Ectodermal cell (in vitro differentiated cells): ENCODE measurements at regions not wholly inside any gene's neighbourhood (a gene's known extent, or its start where the extent isn't known, plus 50 kb on each side); places are given as distances from the start of the nearest gene placed in this dataset.

Experiments used
- H3K27ac ChIP-seq: 2 replicates; pipeline ENCODE4 v1.7.0; 2013; ENCODE audit warnings: mild to moderate bottlenecking, low read depth, low read length; ENCODE audit not compliant: insufficient read depth, poor library complexity, severe bottlenecking
- H3K27me3 ChIP-seq: 2 replicates; pipeline ENCODE4 v1.7.0; 2013; ENCODE audit warnings: mild to moderate bottlenecking, low read length; ENCODE audit not compliant: insufficient read depth, control insufficient read depth, poor library complexity, severe bottlenecking
- H3K36me3 ChIP-seq: one replicate; pipeline ENCODE4 v1.7.0; 2013; ENCODE audit warnings: low read length; ENCODE audit not compliant: control insufficient read depth, insufficient read depth
- H3K4me1 ChIP-seq: one replicate; pipeline ENCODE4 v1.7.0; 2013; ENCODE audit warnings: low read length; ENCODE audit not compliant: control insufficient read depth, insufficient read depth
- H3K4me3 ChIP-seq: 2 replicates; pipeline ENCODE4 v1.7.0; 2013; ENCODE audit warnings: low read depth, low read length, control low read depth; ENCODE audit not compliant: insufficient read depth
- H3K9me3 ChIP-seq: 2 replicates; pipeline ENCODE4 v1.7.0; 2013; ENCODE audit warnings: mild to moderate bottlenecking, low read length, moderate library complexity; ENCODE audit not compliant: control insufficient read depth
- WGBS, 2 experiments: methylation state at CpG; one replicate each; pipeline ENCODE4 v1.1.7; 2013; ENCODE audit warnings: missing lambda C conversion rate in 2 of 2; 5-methylcytosine and 5-hydroxymethylcytosine counted together

- no peaks in the 10 kb centered on the region for H3K27me3 ChIP-seq
- no peaks in the 10 kb centered on the region for H3K4me1 ChIP-seq
- no peaks in the 10 kb centered on the region for H3K9me3 ChIP-seq
- H3K27ac ChIP-seq, result no peak overlapping the region
- WGBS, 2 experiments, result 76 to 82% methylated on average over 3 of the region's 3 CpGs
- no peaks in the 10 kb centered on the region for H3K36me3 ChIP-seq
- H3K4me3 ChIP-seq, result no peak overlapping the region
These were observed 224.8 kb downstream of the SPRY2 start for GRCh38 chr13:80116107-80116506.

DNA sequence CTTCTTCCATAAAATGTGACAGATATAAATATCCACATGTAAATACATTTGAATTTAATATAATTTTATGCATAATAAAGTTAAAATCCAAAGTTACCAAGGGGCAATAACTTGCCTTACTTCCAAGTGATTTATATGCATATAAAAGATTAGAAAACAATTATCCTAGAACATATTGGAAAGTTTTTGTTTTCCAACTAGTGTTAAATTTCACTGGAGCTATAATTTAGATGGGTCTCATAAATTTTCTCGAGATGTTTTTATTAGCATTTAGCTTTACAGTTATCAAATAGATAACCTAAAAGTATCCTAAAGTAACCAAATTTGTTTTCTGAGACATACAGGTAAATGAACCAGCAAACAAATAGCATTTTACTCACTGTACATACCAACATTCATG is 225.3 kb downstream of the SPRY2 start:
- WGBS, 2 experiments, result no CpG with 5 or more reads among the region's 1 CpG
- no peaks in the 10 kb centered on the region for H3K9me3 ChIP-seq
- H3K27ac ChIP-seq, result no peak overlapping the region

DNA sequence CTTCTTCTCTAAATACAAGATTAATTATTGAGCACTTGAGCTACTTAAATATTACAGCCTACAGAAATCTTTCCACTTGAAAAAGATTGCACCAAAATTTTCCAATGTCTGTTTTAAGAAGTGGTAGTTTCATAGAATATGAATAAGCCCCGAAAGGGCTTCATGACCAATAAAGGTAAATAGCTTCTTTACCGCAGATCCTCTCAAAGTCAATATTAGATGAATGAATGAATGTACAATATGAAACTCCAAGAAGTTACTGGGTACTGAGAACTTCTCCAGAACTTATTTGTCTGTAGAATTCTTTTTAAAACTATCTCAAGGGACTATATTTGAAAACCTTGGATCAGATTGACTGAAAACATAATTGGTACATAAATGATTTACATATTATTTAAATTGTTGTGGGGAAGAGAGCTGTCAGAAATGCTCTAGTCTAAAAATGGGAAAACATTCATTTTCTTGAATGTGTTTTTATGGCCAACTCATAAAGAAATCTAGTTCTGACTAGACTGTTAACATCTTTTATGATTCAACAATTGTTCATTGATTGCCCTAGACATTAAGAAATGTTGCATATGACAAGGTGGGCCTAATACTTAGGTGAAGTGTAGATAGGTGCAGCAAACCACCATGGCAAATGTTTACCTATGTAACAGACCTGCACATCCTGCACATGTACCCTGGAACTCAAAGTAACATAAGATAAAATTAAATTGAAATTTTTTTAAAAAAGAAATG is 227.0 kb downstream of the SPRY2 start:
- Histone ChIP-seq H3K9me3 (no peaks in the 10 kb centered on the region), H3K4me3 (no peak overlapping the region), H3K4me1 (no peaks in the 10 kb centered on the region), H3K27me3 (no peaks in the 10 kb centered on the region), H3K36me3 (no peaks in the 10 kb centered on the region), H3K27ac (no peak overlapping the region)
- 95 to 100% methylated on average over 1 to 2 of the region's 2 CpGs for WGBS, 2 experiments

More for the DNA sequence above, 225.3 kb downstream of the SPRY2 start:
- Histone ChIP-seq H3K4me1 (no peaks in the 10 kb centered on the region), H3K36me3 (no peaks in the 10 kb centered on the region), H3K4me3 (no peak overlapping the region), H3K27me3 (no peaks in the 10 kb centered on the region)

GRCh38 chr13:80109303-80109702 is 231.6 kb downstream of the SPRY2 start:
- H3K4me3 ChIP-seq, result no peak overlapping the region
- H3K9me3 ChIP-seq, result no peaks in the 10 kb centered on the region
- WGBS, 2 experiments, result 76 to 87% methylated on average over 3 of the region's 3 CpGs
- no peaks in the 10 kb centered on the region for H3K36me3 ChIP-seq
- H3K4me1 ChIP-seq, result no peaks in the 10 kb centered on the region
- H3K27me3 ChIP-seq, result no peaks in the 10 kb centered on the region
- H3K27ac ChIP-seq, result no peak overlapping the region

- H3K4me3 ChIP-seq, result no peak overlapping the region
- no peaks in the 10 kb centered on the region for H3K9me3 ChIP-seq
- H3K4me1 ChIP-seq, result no peaks in the 10 kb centered on the region
- WGBS, 2 experiments, result 97 to 100% methylated on average over 2 of the region's 2 CpGs
- no peak overlapping the region for H3K27ac ChIP-seq
- H3K27me3 ChIP-seq, result no peaks in the 10 kb centered on the region
- H3K36me3 ChIP-seq, result no peaks in the 10 kb centered on the region
These were observed 235.6 kb downstream of the SPRY2 start for GRCh38 chr13:80105350-80105749.

GRCh38 chr13:80101040-80101439 is 239.9 kb downstream of the SPRY2 start:
- WGBS, 2 experiments, result 94 to 98% methylated on average over 3 of the region's 3 CpGs
- Histone ChIP-seq H3K36me3 (no peaks in the 10 kb centered on the region), H3K9me3 (no peaks in the 10 kb centered on the region), H3K27me3 (no peaks in the 10 kb centered on the region), H3K4me3 (no peak overlapping the region), H3K4me1 (no peaks in the 10 kb centered on the region), H3K27ac (no peak overlapping the region)

DNA sequence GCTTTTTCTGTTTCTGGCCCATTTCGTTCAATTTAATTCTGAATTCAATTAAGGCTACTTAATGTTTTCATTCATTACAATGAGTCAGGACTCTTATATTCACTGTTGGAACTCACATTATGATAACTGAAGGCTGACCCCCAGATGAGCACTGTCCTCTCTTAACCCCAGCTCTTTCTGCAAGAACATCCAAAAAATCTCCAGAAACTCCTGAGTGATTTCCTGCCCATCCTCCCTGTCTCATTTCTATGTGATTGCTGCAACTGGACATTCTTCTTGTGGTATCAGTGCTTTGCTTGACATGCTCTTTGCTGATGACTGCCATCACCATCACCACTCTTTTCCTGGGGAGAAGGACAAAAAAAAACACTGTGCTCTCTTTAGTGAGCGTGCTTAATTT is 240.3 kb downstream of the SPRY2 start:
- Histone ChIP-seq H3K36me3 (no peaks in the 10 kb centered on the region), H3K4me1 (no peaks in the 10 kb centered on the region), H3K9me3 (no peaks in the 10 kb centered on the region), H3K27ac (no peak overlapping the region), H3K27me3 (no peaks in the 10 kb centered on the region), H3K4me3 (no peak overlapping the region)
- WGBS, 2 experiments, result 94 to 95% methylated on average over 2 of the region's 2 CpGs

DNA sequence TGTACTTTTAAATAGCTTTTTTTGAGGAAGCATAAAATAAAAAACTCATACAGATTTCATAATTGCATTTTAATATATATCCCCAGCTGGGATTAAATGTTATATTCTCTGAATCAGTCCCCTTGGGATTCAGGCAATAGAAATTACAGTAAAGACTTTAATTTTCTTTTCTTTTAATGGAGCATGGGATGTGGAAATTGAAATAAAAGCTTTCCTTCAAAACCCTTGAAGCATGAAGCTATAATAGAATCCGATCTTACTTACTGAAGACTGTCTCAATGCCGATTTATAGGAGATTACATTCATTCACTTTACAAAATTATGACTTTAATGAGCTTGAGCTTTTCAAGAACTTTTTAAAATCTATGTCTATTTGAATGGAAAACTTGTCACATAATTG is 243.4 kb downstream of the SPRY2 start:
- Histone ChIP-seq H3K9me3 (no peaks in the 10 kb centered on the region), H3K36me3 (no peaks in the 10 kb centered on the region), H3K4me1 (no peaks in the 10 kb centered on the region), H3K27ac (no peak overlapping the region), H3K4me3 (no peak overlapping the region), H3K27me3 (no peaks in the 10 kb centered on the region)
- 94 to 95% methylated on average over 2 of the region's 2 CpGs for WGBS, 2 experiments

- H3K36me3 ChIP-seq, result no peaks in the 10 kb centered on the region
- 34 to 83% methylated on average over 1 to 2 of the region's 2 CpGs for WGBS, 2 experiments
These were observed 244.5 kb downstream of the SPRY2 start for GRCh38 chr13:80096383-80096782.

GRCh38 chr13:80094526-80094925 is 246.4 kb downstream of the SPRY2 start:
- Histone ChIP-seq H3K27ac (no peak overlapping the region), H3K4me1 (no peaks in the 10 kb centered on the region), H3K4me3 (no peak overlapping the region), H3K36me3 (no peaks in the 10 kb centered on the region), H3K9me3 (no peaks in the 10 kb centered on the region), H3K27me3 (no peaks in the 10 kb centered on the region)
- WGBS, 2 experiments, result no CpG with 5 or more reads among the region's 1 CpG

More at GRCh38 chr13:80096383-80096782, 244.5 kb downstream of the SPRY2 start:
- no peak overlapping the region for H3K4me3 ChIP-seq
- H3K27me3 ChIP-seq, result no peaks in the 10 kb centered on the region
- H3K27ac ChIP-seq, result no peak overlapping the region
- no peaks in the 10 kb centered on the region for H3K4me1 ChIP-seq
- no peaks in the 10 kb centered on the region for H3K9me3 ChIP-seq
